DOHH2 (cell line): ENCODE measurements at regions not wholly inside any gene's neighbourhood (a gene's known extent, or its start where the extent isn't known, plus 50 kb on each side); places are given as distances from the start of the nearest gene placed in this dataset.

Source experiments
- CTCF ChIP-seq: fragments of 200-600 bp; sonication (generic); IDR thresholded peaks from one replicate; pipeline ENCODE4 v1.5.1; 2014; ENCODE audit warnings: antibody characterized with exemption, mild to moderate bottlenecking, low read depth, low read length; ENCODE audit not compliant: poor library complexity, severe bottlenecking
- EZH2phosphoT487 ChIP-seq: fragments of 200-600 bp; sonication (generic); IDR thresholded peaks from 2 replicates; pipeline ENCODE4 v1.6.1; 2017; ENCODE audit warnings: borderline replicate concordance, mild to moderate bottlenecking, antibody characterized with exemption, low read length, moderate library complexity, mixed read lengths

- TF ChIP-seq CTCF (no peak), EZH2phosphoT487 (no peak)
These were observed 181.5 kb upstream of the ISL1 start for GRCh38 chr5:51201708-51202107.
